SJCRH30 (cell line): ENCODE measurements at regions not wholly inside any gene's neighbourhood (a gene's known extent, or its start where the extent isn't known, plus 50 kb on each side); places are given as distances from the start of the nearest gene placed in this dataset.
"Not testable (repeated sequence)": the region's sequence is repeated elsewhere in the genome, so short reads cannot be mapped to it uniquely, and the experiment has no call there.

Experiments
- DNase-seq, 2 experiments: peaks; one replicate each; pipeline ENCODE4 v3.0.0-alpha.2; 2015 to 2020
- H3K27ac ChIP-seq: fragments of 250-450 bp; sonication (Bioruptor Pico); 2 replicates; pipeline ENCODE4 v1.5.1; 2020; ENCODE audit warnings: mild to moderate bottlenecking, moderate library complexity
- H3K27me3 ChIP-seq: fragments of 250-450 bp; sonication (Bioruptor Pico); 2 replicates; pipeline ENCODE4 v1.5.1; 2020; ENCODE audit warnings: mild to moderate bottlenecking, moderate library complexity
- H3K36me3 ChIP-seq: fragments of 250-450 bp; sonication (Bioruptor Pico); 2 replicates; pipeline ENCODE4 v1.5.1; 2020; ENCODE audit warnings: mild to moderate bottlenecking, moderate library complexity
- H3K4me1 ChIP-seq: fragments of 250-450 bp; sonication (Bioruptor Pico); 2 replicates; pipeline ENCODE4 v1.5.1; 2020; ENCODE audit warnings: mild to moderate bottlenecking, moderate library complexity
- H3K4me3 ChIP-seq: fragments of 250-450 bp; sonication (Bioruptor Pico); 2 replicates; pipeline ENCODE4 v1.5.1; 2020; ENCODE audit warnings: mild to moderate bottlenecking, moderate library complexity
- H3K9me3 ChIP-seq: fragments of 250-450 bp; sonication (Bioruptor Pico); replicated peaks from 2 replicates; pipeline ENCODE4 v1.5.1; 2020; ENCODE audit warnings: mild to moderate bottlenecking, moderate library complexity

- H3K4me1 ChIP-seq, H3K4me3 ChIP-seq, H3K9me3 ChIP-seq, H3K36me3 ChIP-seq, DNase-seq, H3K27me3 ChIP-seq, H3K27ac ChIP-seq: not testable (repeated sequence)
These were observed 676.4 kb upstream of the ZNF337 start for GRCh38 chr20:26373066-26373465.

- DNase-seq: no peak
- H3K4me1 ChIP-seq: no peaks in the 10 kb centered on the region
- no peaks in the 10 kb centered on the region for H3K9me3 ChIP-seq
- H3K4me3 ChIP-seq: no peak overlapping the region
- H3K27me3 ChIP-seq: peaks cover 8% of the 10 kb centered on the region; the same call in 1 of the 2 replicates
- no peak overlapping the region for H3K27ac ChIP-seq
- H3K36me3 ChIP-seq: no peaks in the 10 kb centered on the region
These were observed 657.9 kb upstream of the ZNF337 start for GRCh38 chr20:26354511-26354910.

DNA sequence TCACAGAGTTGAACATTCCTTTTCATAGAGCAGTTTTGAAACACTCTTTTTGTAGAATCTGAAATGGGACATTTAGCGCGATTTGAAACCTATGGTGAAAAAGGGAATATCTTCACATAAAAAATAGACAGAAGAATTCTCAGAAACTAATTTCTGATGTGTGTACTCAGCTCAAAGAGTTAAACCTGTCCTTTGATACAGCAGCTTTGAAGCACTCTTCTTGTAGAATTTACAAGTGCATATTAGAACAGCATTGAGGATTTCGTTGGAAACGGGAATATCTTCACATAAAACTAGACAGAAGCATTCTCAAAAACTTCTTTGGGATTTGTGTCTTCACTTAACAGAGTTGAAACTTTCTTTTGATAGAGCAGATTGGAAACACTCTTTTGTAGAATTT, 650.7 kb upstream of the ZNF337 start:
- no peak for DNase-seq
- H3K9me3 ChIP-seq: no peaks in the 10 kb centered on the region; the same call in 1 of the 2 replicates
- no peak overlapping the region for H3K4me3 ChIP-seq
- H3K36me3 ChIP-seq: no peaks in the 10 kb centered on the region
- no peaks in the 10 kb centered on the region for H3K27me3 ChIP-seq
- H3K27ac ChIP-seq: no peak overlapping the region
- no peaks in the 10 kb centered on the region for H3K4me1 ChIP-seq

- not testable (repeated sequence) for H3K4me1 ChIP-seq, H3K27me3 ChIP-seq, DNase-seq
These were observed 643.9 kb upstream of the ZNF337 start for GRCh38 chr20:26340460-26341065.

DNA sequence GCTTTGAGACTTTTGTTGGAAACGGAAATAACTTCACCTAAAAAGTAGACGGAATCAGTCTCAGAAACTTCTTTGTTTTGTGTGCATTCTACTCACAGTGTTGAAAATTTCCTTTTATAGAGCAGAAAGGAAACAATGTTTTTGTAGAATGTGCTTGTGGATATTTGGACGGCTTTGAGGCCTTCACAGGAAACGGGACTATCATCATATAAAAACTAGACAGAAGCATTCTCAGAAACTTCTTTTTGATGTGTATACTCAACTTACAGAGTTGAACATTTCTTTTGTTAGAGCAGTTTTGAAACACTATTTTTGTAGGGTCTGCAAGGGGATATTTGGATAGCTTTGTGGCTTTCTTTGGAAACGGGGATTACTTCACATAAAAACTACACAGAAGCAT, 627.5 kb upstream of the ZNF337 start:
- Histone ChIP-seq H3K4me3 (no peak overlapping the region), H3K9me3 (0 out of 2 replicates have a peak, but pooled peaks cover 3% of the 10 kb centered on the region), H3K36me3 (no peaks in the 10 kb centered on the region), H3K27ac (no peak overlapping the region), H3K27me3 (no peaks in the 10 kb centered on the region), H3K4me1 (no peaks in the 10 kb centered on the region)
- DNase-seq: no peak

More at GRCh38 chr20:26340460-26341065, 643.9 kb upstream of the ZNF337 start:
- H3K4me3 ChIP-seq, H3K36me3 ChIP-seq, H3K9me3 ChIP-seq, H3K27ac ChIP-seq: not testable (repeated sequence)

- Histone ChIP-seq H3K27me3 (0 out of 2 replicates have a peak, but pooled peaks cover 4% of the 10 kb centered on the region), H3K27ac (no peak overlapping the region), H3K4me1 (no peaks in the 10 kb centered on the region), H3K4me3 (no peak overlapping the region), H3K9me3 (no peaks in the 10 kb centered on the region), H3K36me3 (no peaks in the 10 kb centered on the region)
- DNase-seq: no peak
These were observed 618.4 kb upstream of the ZNF337 start for GRCh38 chr20:26315054-26315453.

- not testable (repeated sequence) for H3K9me3 ChIP-seq, DNase-seq, H3K4me3 ChIP-seq, H3K27ac ChIP-seq, H3K4me1 ChIP-seq, H3K27me3 ChIP-seq, H3K36me3 ChIP-seq
These were observed 613.1 kb upstream of the ZNF337 start for GRCh38 chr20:26309720-26310119.

- Histone ChIP-seq H3K36me3 (no peaks in the 10 kb centered on the region), H3K4me3 (no peak overlapping the region), H3K27ac (no peak overlapping the region), H3K27me3 (no peaks in the 10 kb centered on the region), H3K4me1 (no peaks in the 10 kb centered on the region), H3K9me3 (no peaks in the 10 kb centered on the region)
- no peak for DNase-seq
These were observed 612.3 kb upstream of the ZNF337 start for GRCh38 chr20:26308961-26309360.

GRCh38 chr20:26295006-26295405, 598.4 kb upstream of the ZNF337 start:
- DNase-seq: no peak
- Histone ChIP-seq H3K4me3 (no peak overlapping the region), H3K27me3 (no peaks in the 10 kb centered on the region), H3K4me1 (no peaks in the 10 kb centered on the region), H3K9me3 (no peaks in the 10 kb centered on the region), H3K27ac (no peak overlapping the region), H3K36me3 (no peaks in the 10 kb centered on the region)

DNA sequence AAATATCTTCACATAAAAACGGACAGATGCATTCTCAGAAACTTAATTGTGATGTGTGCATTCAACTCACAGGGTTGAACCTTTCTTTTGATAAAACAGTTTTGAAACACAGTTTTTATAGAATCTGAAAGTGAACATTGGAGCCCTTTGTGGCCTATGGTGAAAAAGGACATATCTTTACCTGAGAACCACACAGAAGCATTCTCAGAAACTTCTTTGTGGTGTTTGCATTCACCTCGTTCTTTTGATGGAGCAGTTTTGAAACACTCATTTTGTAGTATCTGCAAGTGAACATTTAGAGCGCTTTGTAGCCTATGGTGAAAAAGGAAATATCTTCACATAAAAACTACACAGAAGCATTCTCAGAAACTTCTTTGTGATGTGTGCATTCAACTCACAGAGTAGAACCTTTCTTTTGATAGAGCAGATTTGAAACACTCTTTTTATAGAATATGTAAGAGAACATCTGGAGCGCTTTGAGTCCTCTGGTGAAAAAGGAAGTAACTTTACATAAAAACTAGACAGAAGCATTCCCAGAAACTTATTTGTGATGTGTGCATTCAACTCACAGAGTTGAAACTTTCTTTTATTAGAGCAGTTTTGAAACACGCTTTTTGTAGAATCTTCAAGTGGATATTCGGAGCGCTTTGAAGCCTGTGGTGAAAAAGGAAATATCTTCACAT, 591.9 kb upstream of the ZNF337 start:
- not testable (repeated sequence) for H3K36me3 ChIP-seq, H3K4me3 ChIP-seq, H3K27ac ChIP-seq, H3K4me1 ChIP-seq, DNase-seq, H3K9me3 ChIP-seq, H3K27me3 ChIP-seq

DNA sequence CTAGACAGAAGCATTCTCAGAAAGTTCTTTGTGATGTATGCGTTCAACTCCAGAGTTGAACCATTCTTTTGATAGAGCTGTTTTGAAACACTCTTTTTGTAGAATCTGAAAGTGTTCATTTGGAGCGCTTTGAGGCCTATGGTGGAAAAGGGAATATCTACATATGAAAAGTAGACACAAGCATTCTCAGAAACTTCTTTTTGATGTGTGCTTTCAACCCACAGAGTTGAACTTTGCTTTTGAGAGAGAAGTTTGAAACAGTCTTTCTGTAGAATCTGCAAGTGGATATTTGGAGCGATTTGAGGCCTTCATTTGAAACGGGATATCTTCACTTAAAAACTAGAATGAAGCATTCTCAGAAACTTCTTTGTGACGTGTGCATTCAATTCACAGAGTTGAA, 582.6 kb upstream of the ZNF337 start:
- H3K27me3 ChIP-seq: no peaks in the 10 kb centered on the region
- H3K9me3 ChIP-seq: no peaks in the 10 kb centered on the region
- no peaks in the 10 kb centered on the region for H3K36me3 ChIP-seq
- H3K4me3 ChIP-seq: no peak overlapping the region
- DNase-seq: no peak
- H3K27ac ChIP-seq: no peak overlapping the region
- H3K4me1 ChIP-seq: no peaks in the 10 kb centered on the region

DNA sequence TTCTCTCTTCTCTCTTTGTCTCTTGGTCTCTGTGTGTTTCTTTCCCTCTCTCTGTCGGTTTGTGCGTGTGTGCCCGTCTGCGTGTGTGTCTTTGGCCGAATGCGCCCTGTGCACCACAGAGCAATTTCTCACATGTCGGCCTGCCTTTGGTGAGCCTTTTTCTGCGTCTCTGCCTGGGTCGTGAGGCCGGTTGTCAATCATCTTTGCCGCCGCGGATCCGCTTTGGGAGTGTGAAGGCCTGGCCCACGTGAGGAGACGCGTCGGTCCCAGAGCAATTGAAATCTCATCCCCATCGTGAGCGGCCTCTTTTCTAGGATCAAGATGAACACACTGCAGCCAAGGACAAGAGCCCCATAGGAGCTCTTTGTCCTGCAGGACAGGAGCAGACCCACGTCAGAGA, 580.7 kb upstream of the ZNF337 start:
- no peak for DNase-seq
- Histone ChIP-seq H3K9me3 (no peaks in the 10 kb centered on the region), H3K27me3 (no peaks in the 10 kb centered on the region), H3K4me1 (no peaks in the 10 kb centered on the region), H3K36me3 (no peaks in the 10 kb centered on the region), H3K27ac (no peak overlapping the region), H3K4me3 (no peak overlapping the region)

GRCh38 chr20:26276554-26277210, 580.0 kb upstream of the ZNF337 start:
- no peak overlapping the region for H3K4me3 ChIP-seq
- H3K27ac ChIP-seq: no peak overlapping the region
- no peaks in the 10 kb centered on the region for H3K36me3 ChIP-seq
- H3K27me3 ChIP-seq: no peaks in the 10 kb centered on the region
- DNase-seq: no peak
- no peaks in the 10 kb centered on the region for H3K9me3 ChIP-seq
- no peaks in the 10 kb centered on the region for H3K4me1 ChIP-seq

DNA sequence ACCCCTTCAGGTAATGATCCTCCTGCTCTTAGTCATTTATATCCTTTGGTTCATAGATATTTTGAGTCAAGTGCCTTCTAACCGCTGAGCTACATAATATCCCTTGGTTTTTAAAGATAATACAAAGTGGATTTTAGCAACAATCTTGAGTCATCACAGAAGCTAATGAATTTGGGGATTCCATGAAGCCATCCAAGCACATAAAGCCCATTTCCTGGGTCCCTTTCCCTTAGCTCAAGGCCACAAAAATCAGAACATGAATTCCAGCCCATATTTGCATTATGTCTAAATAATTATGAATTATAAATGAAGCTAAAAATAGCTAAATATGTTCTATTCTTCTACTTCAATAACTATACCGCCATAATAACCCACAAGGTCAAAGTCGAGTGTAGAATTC, 572.1 kb upstream of the ZNF337 start:
- H3K9me3 ChIP-seq, H3K4me1 ChIP-seq, DNase-seq, H3K4me3 ChIP-seq, H3K27me3 ChIP-seq, H3K27ac ChIP-seq, H3K36me3 ChIP-seq: not testable (repeated sequence)

DNA sequence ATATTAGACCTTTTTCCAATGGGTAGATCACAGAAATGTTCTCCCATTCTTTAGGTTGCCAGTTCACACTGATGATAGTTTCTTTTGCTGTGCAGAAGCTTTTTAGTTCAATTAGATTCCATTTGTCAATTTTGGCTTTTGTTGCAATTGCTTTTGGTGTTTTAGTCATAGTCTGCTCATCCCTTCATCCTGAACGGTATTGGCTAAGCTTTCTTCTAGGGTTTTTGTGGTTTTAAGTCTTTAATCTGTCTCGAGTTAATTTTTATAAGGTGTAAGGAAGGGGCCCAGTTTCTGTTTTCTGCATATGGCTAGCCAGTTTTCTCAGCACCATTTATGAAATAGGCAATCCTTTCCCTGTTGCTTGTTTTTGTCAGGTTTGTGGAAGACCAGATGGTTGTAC, 564.3 kb upstream of the ZNF337 start:
- H3K27me3 ChIP-seq, H3K4me1 ChIP-seq, DNase-seq, H3K4me3 ChIP-seq, H3K27ac ChIP-seq, H3K9me3 ChIP-seq, H3K36me3 ChIP-seq: not testable (repeated sequence)
